Stimulated activated CD8-positive, alpha-beta memory T cell treated with anti-CD3 and anti-CD28 coated beads, Interleukin-12 subunit alpha, Interleukin-12 subunit beta, amount 100 ng/mL, for 1 hour (primary cell): ENCODE measurements at regions not wholly inside any gene's neighbourhood (a gene's known extent, or its start where the extent isn't known, plus 50 kb on each side); places are given as distances from the start of the nearest gene placed in this dataset.
"Not testable (repeated sequence)": the region's sequence is repeated elsewhere in the genome, so short reads cannot be mapped to it uniquely, and the experiment has no call there.

Experiments
- DNase-seq: peaks from one replicate; pipeline ENCODE4 v3.0.0-alpha.2; 2020; ENCODE audit warnings: low read depth

- DNase-seq = no peak
Measured at GRCh38 chr10:43930777-43931176, 282.1 kb upstream of the ZNF32 start.

GRCh38 chr10:43930243-43930642 lies 281.6 kb upstream of the ZNF32 start:
- DNase-seq = no peak

GRCh38 chr10:43929122-43929521 lies 280.4 kb upstream of the ZNF32 start:
- no peak for DNase-seq

GRCh38 chr10:43928425-43928968 lies 279.8 kb upstream of the ZNF32 start:
- no peak for DNase-seq

GRCh38 chr10:43926875-43927406 lies 278.3 kb upstream of the ZNF32 start:
- no peak for DNase-seq

GRCh38 chr10:43926371-43926770 lies 277.7 kb upstream of the ZNF32 start:
- no peak for DNase-seq

GRCh38 chr10:43925793-43926192 lies 277.1 kb upstream of the ZNF32 start:
- DNase-seq = no peak

- no peak for DNase-seq
Measured at GRCh38 chr10:43923328-43923727, 274.6 kb upstream of the ZNF32 start.

GRCh38 chr10:43922335-43923280 lies 273.9 kb upstream of the ZNF32 start:
- no peak for DNase-seq

- no peak for DNase-seq
Measured at GRCh38 chr10:43921881-43922280, 273.2 kb upstream of the ZNF32 start.

GRCh38 chr10:43921478-43921877 lies 272.8 kb upstream of the ZNF32 start:
- no peak for DNase-seq

GRCh38 chr10:43920236-43920758 lies 271.6 kb upstream of the ZNF32 start:
- not testable (repeated sequence) for DNase-seq

GRCh38 chr10:43913676-43914235 lies 265.1 kb upstream of the ZNF32 start:
- no peak for DNase-seq

GRCh38 chr10:43912469-43912868 lies 263.8 kb upstream of the ZNF32 start:
- no peak for DNase-seq

- DNase-seq = no peak
Measured at GRCh38 chr10:43906490-43906889, 257.8 kb upstream of the ZNF32 start.

GRCh38 chr10:43905512-43906236 lies 257.0 kb upstream of the ZNF32 start:
- DNase-seq = no peak

- no peak for DNase-seq
Measured at GRCh38 chr10:43904844-43905243, 256.2 kb upstream of the ZNF32 start.

- no peak for DNase-seq
Measured at GRCh38 chr10:43904301-43904700, 255.6 kb upstream of the ZNF32 start.

- no peak for DNase-seq
Measured at GRCh38 chr10:43903451-43903850, 254.8 kb upstream of the ZNF32 start.

- no peak for DNase-seq
Measured at GRCh38 chr10:43902842-43903241, 254.2 kb upstream of the ZNF32 start.

GRCh38 chr10:43901744-43902504 lies 253.2 kb upstream of the ZNF32 start:
- DNase-seq = no peak
